ENCODE measurements at regions not wholly inside any gene's neighbourhood (a gene's known extent, or its start where the extent isn't known, plus 50 kb on each side); places are given as distances from the start of the nearest gene placed in this dataset.

- no peak for ATAC-seq (ENCODE audit: low read depth)
- TF ChIP-seq CTCF (IDR thresholded peaks at IDR 0.05; ENCODE audit: poor library complexity, severe bottlenecking) = no peak
- Histone ChIP-seq H3K9me3 (ENCODE audit: severe bottlenecking) (no peaks in the 10 kb centered on the region), H3K27me3 (ENCODE audit: insufficient read depth, poor library complexity, severe bottlenecking) (no peaks in the 10 kb centered on the region), H3K4me1 (ENCODE audit: insufficient read depth, poor library complexity, severe bottlenecking) (no peaks in the 10 kb centered on the region), H3K36me3 (ENCODE audit: low read depth) (no peaks in the 10 kb centered on the region), H3K27ac (ENCODE audit: poor library complexity, severe bottlenecking) (no peak overlapping the region), H3K4me3 (ENCODE audit: severe bottlenecking) (no peak overlapping the region)
- DNase-seq (ENCODE audit: low spot score) = no peak
Measured at GRCh38 chr10:45150997-45151396, 150.3 kb downstream of the ZNF22 start.

GRCh38 chr10:45151467-45152214, 150.9 kb downstream of the ZNF22 start:
- Histone ChIP-seq H3K36me3 (ENCODE audit: low read depth) (no peaks in the 10 kb centered on the region), H3K27me3 (ENCODE audit: insufficient read depth, poor library complexity, severe bottlenecking) (no peaks in the 10 kb centered on the region), H3K9me3 (ENCODE audit: severe bottlenecking) (no peaks in the 10 kb centered on the region), H3K27ac (ENCODE audit: poor library complexity, severe bottlenecking) (no peak overlapping the region), H3K4me3 (ENCODE audit: severe bottlenecking) (no peak overlapping the region), H3K4me1 (ENCODE audit: insufficient read depth, poor library complexity, severe bottlenecking) (no peaks in the 10 kb centered on the region)
- no peak for DNase-seq (ENCODE audit: low spot score)
- ATAC-seq (ENCODE audit: low read depth) = no peak
- no peak for TF ChIP-seq CTCF (IDR thresholded peaks at IDR 0.05; ENCODE audit: poor library complexity, severe bottlenecking)

- H3K4me1 ChIP-seq (ENCODE audit: insufficient read depth, poor library complexity, severe bottlenecking) = no peaks in the 10 kb centered on the region
- H3K36me3 ChIP-seq (ENCODE audit: low read depth) = no peaks in the 10 kb centered on the region
- no peak for DNase-seq (ENCODE audit: low spot score)
- H3K27ac ChIP-seq (ENCODE audit: poor library complexity, severe bottlenecking) = no peak overlapping the region
- no peak for TF ChIP-seq CTCF (IDR thresholded peaks at IDR 0.05; ENCODE audit: poor library complexity, severe bottlenecking)
- no peak overlapping the region for H3K4me3 ChIP-seq (ENCODE audit: severe bottlenecking)
- ATAC-seq (ENCODE audit: low read depth) = no peak
- H3K27me3 ChIP-seq (ENCODE audit: insufficient read depth, poor library complexity, severe bottlenecking) = no peaks in the 10 kb centered on the region
- H3K9me3 ChIP-seq (ENCODE audit: severe bottlenecking) = no peaks in the 10 kb centered on the region
Measured at GRCh38 chr10:45152726-45153125, 152.0 kb downstream of the ZNF22 start.

GRCh38 chr10:45154502-45154901, 153.8 kb downstream of the ZNF22 start:
- no peaks in the 10 kb centered on the region for H3K27me3 ChIP-seq (ENCODE audit: insufficient read depth, poor library complexity, severe bottlenecking)
- no peaks in the 10 kb centered on the region for H3K9me3 ChIP-seq (ENCODE audit: severe bottlenecking)

More at GRCh38 chr10:45154502-45154901, 153.8 kb downstream of the ZNF22 start:
- H3K27ac ChIP-seq (ENCODE audit: poor library complexity, severe bottlenecking) = no peak overlapping the region
- TF ChIP-seq CTCF (IDR thresholded peaks at IDR 0.05; ENCODE audit: poor library complexity, severe bottlenecking) = no peak
- no peak for DNase-seq (ENCODE audit: low spot score)
- no peak for ATAC-seq (ENCODE audit: low read depth)
- no peak overlapping the region for H3K4me3 ChIP-seq (ENCODE audit: severe bottlenecking)
- H3K36me3 ChIP-seq (ENCODE audit: low read depth) = no peaks in the 10 kb centered on the region
- H3K4me1 ChIP-seq (ENCODE audit: insufficient read depth, poor library complexity, severe bottlenecking) = no peaks in the 10 kb centered on the region
